ENCODE measurements at regions not wholly inside any gene's neighbourhood (a gene's known extent, or its start where the extent isn't known, plus 50 kb on each side); places are given as distances from the start of the nearest gene placed in this dataset.
"Not testable (repeated sequence)": the region's sequence is repeated elsewhere in the genome, so short reads cannot be mapped to it uniquely, and the experiment has no call there.

DNA sequence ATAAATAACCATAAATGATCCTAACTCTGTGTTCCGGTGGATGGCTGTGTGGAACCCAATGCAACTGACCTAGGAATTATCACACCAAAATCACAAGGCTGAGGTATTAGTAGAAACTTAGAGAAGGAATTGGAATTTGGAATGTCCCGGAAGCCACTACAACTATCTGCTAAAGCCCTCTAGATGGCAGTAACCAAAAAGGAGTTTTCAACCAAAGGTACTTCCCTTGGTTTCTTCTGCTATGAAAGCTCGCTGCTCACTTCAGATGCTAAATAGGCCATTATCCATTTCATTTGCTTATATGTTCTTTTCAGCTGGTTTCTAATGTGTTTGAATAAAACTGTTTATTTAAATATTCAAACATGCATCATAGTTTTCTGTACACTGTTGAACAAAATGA, 1589.1 kb upstream of the SPRY2 start:
- Mint-ChIP-seq H3K36me3 (no peaks in the 10 kb centered on the region), H3K27ac (no peak overlapping the region), H3K9me3 (peaks cover 7% of the 10 kb centered on the region), H3K4me3 (no peak overlapping the region), H3K27me3 (no peaks in the 10 kb centered on the region), H3K4me1 (no peaks in the 10 kb centered on the region)
- DNase-seq (ENCODE audit: low spot score in 2 of 2) (no peak), ATAC-seq (ENCODE audit: low read depth) (no peak)

DNA sequence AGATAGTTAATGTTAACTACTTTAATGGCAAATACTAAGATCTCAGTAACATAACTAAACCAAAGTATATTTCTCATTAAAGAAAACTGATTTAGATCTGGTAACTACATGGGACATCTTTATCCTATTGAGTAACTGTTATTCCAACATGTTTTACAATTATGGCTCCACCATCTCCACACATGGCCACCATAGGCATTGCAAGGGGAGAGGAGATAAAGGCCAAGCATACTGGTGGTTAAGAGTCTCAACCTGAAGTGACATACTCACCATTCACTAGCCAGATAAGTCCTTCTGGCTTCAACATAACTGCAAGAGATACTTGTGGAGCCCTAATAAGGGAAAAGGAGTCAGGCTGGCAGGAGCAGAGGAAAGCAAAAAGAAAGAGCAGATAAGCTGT, 1586.4 kb upstream of the SPRY2 start:
- DNase-seq (ENCODE audit: low spot score in 2 of 2), result no peak
- Mint-ChIP-seq H3K27me3 (no peaks in the 10 kb centered on the region), H3K4me3 (no peak overlapping the region), H3K27ac (no peak overlapping the region), H3K9me3 (peaks cover under 1% of the 10 kb centered on the region), H3K4me1 (no peaks in the 10 kb centered on the region), H3K36me3 (no peaks in the 10 kb centered on the region)
- ATAC-seq (ENCODE audit: low read depth), result no peak

DNA sequence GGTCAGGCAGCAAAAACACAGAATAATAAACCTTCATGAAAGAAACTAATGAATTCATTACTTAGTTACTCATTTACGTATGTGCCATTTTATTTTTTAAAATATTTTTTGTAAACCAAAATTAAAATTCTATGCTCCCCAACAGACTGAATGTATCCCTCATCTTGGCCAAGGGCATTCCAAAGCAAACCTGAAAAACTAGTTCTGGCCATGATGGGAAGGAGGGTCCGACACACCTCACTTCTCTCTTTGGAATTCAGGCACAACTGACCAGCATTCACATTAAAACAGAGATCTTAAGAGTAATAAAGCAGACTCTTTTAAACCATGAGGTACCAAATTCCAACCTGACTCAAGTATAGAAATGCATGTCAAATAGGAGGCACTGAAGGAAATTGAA, 1576.9 kb upstream of the SPRY2 start:
- Mint-ChIP-seq H3K4me1 (no peaks in the 10 kb centered on the region), H3K27ac (no peak overlapping the region), H3K4me3 (no peak overlapping the region), H3K36me3 (no peaks in the 10 kb centered on the region), H3K27me3 (no peaks in the 10 kb centered on the region), H3K9me3 (no peaks in the 10 kb centered on the region)
- no peak for ATAC-seq (ENCODE audit: low read depth)
- DNase-seq (ENCODE audit: low spot score in 2 of 2), result no peak

DNA sequence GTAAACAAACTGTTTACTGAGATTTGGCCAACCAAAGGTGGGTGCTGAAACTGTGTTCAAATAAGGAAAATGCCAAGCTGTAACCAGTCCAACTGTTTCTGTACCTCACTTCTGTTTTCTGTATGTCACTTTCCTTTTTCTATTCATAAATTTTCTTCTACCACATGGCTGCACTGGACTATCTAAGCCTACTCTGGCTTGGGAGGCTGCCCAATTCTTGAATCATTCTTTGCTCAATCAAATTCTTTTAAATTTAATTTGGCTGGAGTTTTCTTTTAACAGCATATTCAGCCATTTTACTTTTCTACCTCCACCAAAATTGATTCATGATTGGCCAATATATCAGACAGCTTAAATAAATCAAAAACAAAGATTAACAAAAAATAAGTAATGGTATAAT, 1575.5 kb upstream of the SPRY2 start:
- peaks cover 2% of the 10 kb centered on the region for H3K9me3 Mint-ChIP-seq
- no peaks in the 10 kb centered on the region for H3K36me3 Mint-ChIP-seq
- ATAC-seq (ENCODE audit: low read depth), result no peak
- no peak for DNase-seq (ENCODE audit: low spot score in 2 of 2)
- H3K27me3 Mint-ChIP-seq, result no peaks in the 10 kb centered on the region
- no peak overlapping the region for H3K4me3 Mint-ChIP-seq
- no peaks in the 10 kb centered on the region for H3K4me1 Mint-ChIP-seq
- H3K27ac Mint-ChIP-seq, result no peak overlapping the region

DNA sequence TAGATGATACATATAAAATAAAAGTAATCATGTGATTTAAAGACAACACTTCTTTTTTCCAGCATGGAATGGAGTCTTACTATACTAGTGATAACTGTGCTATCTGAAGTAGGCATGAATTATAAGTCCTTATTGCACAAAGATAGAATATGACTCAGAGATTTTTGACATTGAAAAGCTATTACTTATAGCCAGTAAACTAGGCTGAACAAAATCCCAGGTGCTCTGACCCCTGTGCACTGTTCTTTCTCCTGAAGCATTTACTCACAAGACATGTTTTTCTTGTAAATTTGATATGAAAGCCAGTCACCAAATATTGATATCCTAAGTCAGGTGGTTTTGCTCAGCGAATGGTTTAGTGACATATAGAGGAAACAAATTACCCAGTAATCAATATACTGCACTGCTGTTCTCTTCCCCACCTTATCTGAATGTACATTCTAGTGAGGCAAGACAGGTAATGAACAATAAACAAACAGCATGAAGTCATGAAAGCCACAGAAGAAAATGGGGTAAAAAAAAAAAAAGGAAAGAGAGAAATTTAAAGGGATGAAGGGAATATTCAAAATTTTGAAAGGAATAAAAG, 1567.0 kb upstream of the SPRY2 start:
- peaks cover 4% of the 10 kb centered on the region for H3K9me3 Mint-ChIP-seq
- H3K27ac Mint-ChIP-seq, result no peak overlapping the region

DNA sequence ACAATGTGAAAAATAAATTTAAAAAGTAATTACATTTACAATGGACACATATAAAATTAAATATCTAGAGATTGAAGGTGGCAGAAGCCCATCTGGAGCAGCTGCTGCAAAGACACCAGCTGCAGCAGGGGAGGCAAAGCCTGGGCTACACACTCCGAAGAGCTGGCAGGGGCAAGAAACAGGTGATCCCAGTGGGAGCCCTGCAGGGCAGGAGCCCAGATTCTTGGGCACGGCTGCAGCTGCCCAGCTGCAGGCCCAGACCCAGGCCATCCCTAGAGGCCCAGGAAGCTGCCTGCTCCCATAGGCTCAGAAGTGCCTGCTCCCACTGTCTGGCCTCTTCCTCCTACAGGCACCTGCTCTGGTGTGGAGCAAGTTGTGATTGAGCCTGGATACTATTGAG, 1547.9 kb upstream of the SPRY2 start:
- H3K27ac Mint-ChIP-seq, result no peak overlapping the region

More for the DNA sequence above, 1567.0 kb upstream of the SPRY2 start:
- H3K4me1 Mint-ChIP-seq, result no peaks in the 10 kb centered on the region
- H3K27me3 Mint-ChIP-seq, result no peaks in the 10 kb centered on the region
- H3K4me3 Mint-ChIP-seq, result no peak overlapping the region
- no peak for DNase-seq (ENCODE audit: low spot score in 2 of 2)
- ATAC-seq (ENCODE audit: low read depth), result no peak
- no peaks in the 10 kb centered on the region for H3K36me3 Mint-ChIP-seq

DNA sequence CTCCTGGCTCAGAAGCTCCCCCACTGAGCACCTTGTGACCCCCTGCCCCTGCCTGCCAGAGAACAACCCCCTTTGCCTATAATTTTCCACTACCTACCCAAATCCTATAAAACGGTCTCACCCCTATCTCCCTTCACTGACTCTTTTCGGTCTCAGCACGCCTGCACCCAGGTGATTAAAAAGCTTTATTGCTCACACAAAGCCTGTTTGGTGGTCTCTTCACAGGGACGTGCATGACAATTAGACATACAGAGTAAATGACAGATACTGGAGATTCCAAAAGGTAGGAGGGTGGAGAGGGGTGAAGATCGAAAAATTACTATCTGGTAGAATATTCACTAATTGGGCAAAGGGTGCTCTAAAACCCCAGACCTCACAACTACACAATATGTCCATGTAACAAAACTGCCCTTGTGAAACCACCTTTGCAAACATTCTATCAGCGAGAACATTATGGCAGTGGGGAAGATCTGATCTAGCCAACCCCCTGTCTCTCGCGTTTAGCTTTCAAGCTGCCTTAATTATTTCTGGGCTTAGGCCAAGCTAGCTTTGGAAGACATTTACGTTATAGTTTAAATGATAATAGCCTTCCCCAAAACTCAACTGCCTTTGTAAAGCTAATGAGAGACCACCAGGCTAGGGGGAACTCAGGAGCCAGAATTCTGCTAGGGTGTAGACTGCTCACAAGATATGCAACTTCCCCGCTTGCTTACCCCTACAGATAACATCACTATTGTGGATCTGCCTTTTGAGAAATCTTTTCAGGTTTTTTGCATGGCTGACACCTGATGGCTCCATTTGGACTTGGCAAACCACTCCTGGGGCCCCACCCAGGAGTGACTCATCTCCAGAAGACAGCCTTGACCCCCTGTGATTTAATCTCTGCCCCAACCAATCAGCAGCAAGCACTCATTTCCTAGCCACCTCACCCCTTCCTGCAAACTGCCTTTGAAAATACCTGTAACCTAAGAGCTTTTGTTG, 1534.0 kb upstream of the SPRY2 start:
- no peaks in the 10 kb centered on the region for H3K27me3 Mint-ChIP-seq
- DNase-seq (ENCODE audit: low spot score in 2 of 2) (no peak), ATAC-seq (ENCODE audit: low read depth) (no peak)
- H3K27ac Mint-ChIP-seq, result no peak overlapping the region
- no peak overlapping the region for H3K4me3 Mint-ChIP-seq
- peaks cover 9% of the 10 kb centered on the region for H3K9me3 Mint-ChIP-seq
- no peaks in the 10 kb centered on the region for H3K4me1 Mint-ChIP-seq
- H3K36me3 Mint-ChIP-seq, result no peaks in the 10 kb centered on the region

More for the DNA sequence above, 1547.9 kb upstream of the SPRY2 start:
- Mint-ChIP-seq H3K4me3 (no peak overlapping the region), H3K36me3 (no peaks in the 10 kb centered on the region), H3K9me3 (peaks cover 6% of the 10 kb centered on the region), H3K4me1 (no peaks in the 10 kb centered on the region), H3K27me3 (no peaks in the 10 kb centered on the region)
- DNase-seq (ENCODE audit: low spot score in 2 of 2) (no peak), ATAC-seq (ENCODE audit: low read depth) (no peak)

DNA sequence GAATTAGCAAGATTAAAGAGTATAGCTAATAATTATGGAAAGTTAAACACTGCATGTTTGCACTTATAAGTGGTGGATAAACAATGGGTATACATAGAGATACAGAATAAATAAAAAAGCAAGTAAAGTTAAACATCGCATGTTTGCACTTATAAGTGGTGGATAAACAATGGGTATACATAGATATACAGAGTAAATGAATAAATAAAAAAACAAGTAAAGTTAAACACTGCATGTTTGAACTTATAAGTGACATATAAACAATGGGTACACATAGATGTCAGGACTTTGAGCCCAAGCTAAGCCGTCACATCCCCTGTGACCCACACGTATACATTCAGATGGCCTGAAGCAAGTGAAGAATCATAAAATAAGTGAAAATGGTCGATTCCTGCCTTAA, 1533.3 kb upstream of the SPRY2 start:
- no peaks in the 10 kb centered on the region for H3K27me3 Mint-ChIP-seq
- peaks cover 12% of the 10 kb centered on the region for H3K9me3 Mint-ChIP-seq
- H3K4me1 Mint-ChIP-seq, result no peaks in the 10 kb centered on the region
- no peaks in the 10 kb centered on the region for H3K36me3 Mint-ChIP-seq
- ATAC-seq (ENCODE audit: low read depth) (no peak), DNase-seq (ENCODE audit: low spot score in 2 of 2) (no peak)
- H3K27ac Mint-ChIP-seq, result no peak overlapping the region
- no peak overlapping the region for H3K4me3 Mint-ChIP-seq

DNA sequence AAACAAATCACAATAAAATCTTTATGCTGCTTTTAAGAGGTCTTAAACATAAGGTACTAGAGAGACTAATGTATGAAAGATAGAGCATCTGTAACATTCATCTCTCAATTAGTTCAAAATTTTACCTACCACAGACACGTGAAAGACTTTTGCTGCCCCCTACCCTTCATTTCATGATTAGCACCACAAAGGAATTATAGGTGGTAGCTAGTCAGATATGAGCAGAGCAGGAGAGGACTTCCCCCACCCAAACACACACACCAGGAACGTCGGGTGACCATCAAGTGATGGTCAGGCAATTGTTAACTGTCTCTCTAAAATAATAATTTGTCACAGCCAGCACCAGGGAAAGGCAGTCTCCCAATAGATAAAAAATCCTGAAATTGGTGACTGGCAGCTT, 1531.7 kb upstream of the SPRY2 start:
- no peaks in the 10 kb centered on the region for H3K27me3 Mint-ChIP-seq
- no peaks in the 10 kb centered on the region for H3K36me3 Mint-ChIP-seq
- DNase-seq (ENCODE audit: low spot score in 2 of 2) (no peak), ATAC-seq (ENCODE audit: low read depth) (no peak)
- H3K4me1 Mint-ChIP-seq, result no peaks in the 10 kb centered on the region
- no peak overlapping the region for H3K4me3 Mint-ChIP-seq
- H3K27ac Mint-ChIP-seq, result no peak overlapping the region
- H3K9me3 Mint-ChIP-seq, result peaks cover 17% of the 10 kb centered on the region

DNA sequence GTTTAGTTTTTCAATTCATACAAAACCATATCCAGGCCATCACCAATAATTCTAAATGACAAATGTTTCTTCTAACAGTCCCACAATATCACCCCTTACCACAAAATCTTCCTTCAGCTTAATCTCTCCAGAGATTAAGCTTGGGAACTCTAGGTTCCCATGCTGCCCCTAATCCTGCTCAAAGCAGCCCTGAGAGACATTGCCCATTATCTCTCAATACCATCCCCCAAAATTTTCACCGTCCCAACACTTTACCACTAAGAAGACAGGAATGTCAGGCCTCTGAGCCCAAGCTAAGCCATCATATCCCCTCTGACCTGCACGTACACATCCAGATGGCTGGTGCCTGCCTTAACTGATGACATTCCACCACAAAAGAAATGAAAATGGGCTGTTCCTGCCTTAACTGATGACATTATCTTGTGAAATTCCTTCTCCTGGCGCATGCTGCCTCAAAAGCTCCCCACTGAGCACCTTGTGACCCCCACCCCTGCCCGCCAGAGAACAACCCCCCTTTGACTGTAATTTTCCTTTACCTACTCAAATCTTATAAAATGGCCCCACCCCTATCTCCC, 1530.9 kb upstream of the SPRY2 start:
- H3K36me3 Mint-ChIP-seq; H3K4me3 Mint-ChIP-seq; ATAC-seq (ENCODE audit: low read depth); H3K27me3 Mint-ChIP-seq; DNase-seq (ENCODE audit: low spot score in 2 of 2); H3K27ac Mint-ChIP-seq; H3K4me1 Mint-ChIP-seq: not testable (repeated sequence)
- peaks cover 22% of the 10 kb centered on the region for H3K9me3 Mint-ChIP-seq

DNA sequence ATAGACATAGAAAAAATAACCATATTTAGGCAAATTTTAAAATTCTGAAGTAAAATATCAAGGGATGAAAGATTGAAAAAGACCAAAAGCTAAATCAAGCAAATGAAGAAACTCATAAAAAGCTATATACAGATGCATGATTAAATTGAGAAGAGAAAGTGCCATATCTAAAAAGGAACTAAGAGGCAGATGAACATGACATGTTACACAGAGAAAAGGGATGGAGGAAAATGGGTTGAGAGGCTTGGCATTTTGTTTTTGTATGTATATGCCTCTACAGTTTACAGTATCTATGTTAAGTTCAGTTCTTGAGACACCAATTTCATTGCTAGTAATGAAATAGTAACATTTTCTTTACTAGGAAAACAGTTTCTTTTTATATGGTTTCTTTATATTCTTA, 1507.4 kb upstream of the SPRY2 start:
- Mint-ChIP-seq H3K27ac (no peak overlapping the region), H3K27me3 (no peaks in the 10 kb centered on the region), H3K4me1 (no peaks in the 10 kb centered on the region), H3K36me3 (no peaks in the 10 kb centered on the region), H3K4me3 (no peak overlapping the region), H3K9me3 (no peaks in the 10 kb centered on the region)
- ATAC-seq (ENCODE audit: low read depth) (no peak), DNase-seq (ENCODE audit: low spot score in 2 of 2) (no peak)

DNA sequence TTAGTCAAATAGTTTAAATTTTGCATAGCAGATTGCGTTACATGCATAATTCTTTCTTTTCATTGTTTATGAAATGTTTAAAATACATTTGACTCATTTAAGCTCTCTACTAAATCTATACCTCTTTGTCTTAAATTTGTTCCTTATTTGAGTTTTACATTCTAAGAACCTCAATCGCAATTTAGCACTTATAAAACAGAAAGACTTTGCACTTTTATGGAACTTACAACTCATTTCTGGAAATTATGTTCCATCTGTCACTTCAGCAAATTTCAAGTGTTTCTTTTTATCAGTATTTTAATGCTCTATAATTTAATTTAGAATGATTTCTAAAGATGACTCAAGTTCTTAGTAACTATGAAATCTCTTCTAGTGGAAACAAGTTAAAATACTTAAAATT, 1505.8 kb upstream of the SPRY2 start:
- Mint-ChIP-seq H3K4me1 (no peaks in the 10 kb centered on the region), H3K9me3 (no peaks in the 10 kb centered on the region), H3K4me3 (no peak overlapping the region)

DNA sequence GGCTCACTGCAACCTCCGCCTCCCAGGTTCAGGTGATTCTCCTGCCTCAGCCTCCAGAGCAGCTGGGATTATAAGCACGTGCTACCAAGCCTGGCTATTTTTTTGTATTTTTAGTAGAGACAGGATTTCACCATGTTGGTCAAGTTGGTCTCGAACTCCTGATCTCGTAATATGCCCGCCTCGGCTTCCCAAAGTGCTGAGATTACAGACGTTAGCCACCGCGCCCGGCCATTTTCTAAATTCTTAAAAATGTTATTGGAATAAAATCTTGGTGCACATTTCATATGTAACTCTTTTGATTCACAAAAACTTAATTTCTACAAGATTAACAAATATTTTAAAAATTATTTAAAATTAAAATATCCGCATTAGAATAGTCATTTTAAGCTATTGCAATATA, 1480.3 kb upstream of the SPRY2 start:
- no peaks in the 10 kb centered on the region for H3K36me3 Mint-ChIP-seq
- peaks cover 3% of the 10 kb centered on the region for H3K9me3 Mint-ChIP-seq
- DNase-seq (ENCODE audit: low spot score in 2 of 2), result no peak
- no peak overlapping the region for H3K27ac Mint-ChIP-seq
- H3K4me1 Mint-ChIP-seq, result no peaks in the 10 kb centered on the region
- ATAC-seq (ENCODE audit: low read depth), result no peak
- H3K4me3 Mint-ChIP-seq, result no peak overlapping the region
- no peaks in the 10 kb centered on the region for H3K27me3 Mint-ChIP-seq

More for the DNA sequence above, 1505.8 kb upstream of the SPRY2 start:
- ATAC-seq (ENCODE audit: low read depth), result no peak
- Mint-ChIP-seq H3K27ac (no peak overlapping the region), H3K27me3 (no peaks in the 10 kb centered on the region), H3K36me3 (no peaks in the 10 kb centered on the region)
- no peak for DNase-seq (ENCODE audit: low spot score in 2 of 2)

DNA sequence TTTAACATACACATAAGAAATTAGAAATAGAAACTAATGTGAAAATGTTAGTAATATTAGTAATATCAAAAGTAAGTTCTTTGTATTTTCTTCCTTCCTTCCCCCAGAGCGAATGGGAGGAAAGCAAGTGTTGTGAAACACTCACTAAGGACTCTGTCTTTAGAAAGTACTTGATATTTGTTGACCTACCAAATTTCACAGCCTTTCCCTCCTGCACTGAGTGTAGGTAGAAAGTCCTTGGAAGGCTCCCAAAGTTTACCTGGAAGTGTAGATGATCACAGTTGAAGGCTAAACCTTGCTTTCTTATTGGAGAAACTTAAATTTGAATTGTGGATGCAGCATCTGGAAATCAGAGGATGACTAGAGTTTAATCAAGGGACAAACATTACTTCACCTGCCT, 1459.5 kb upstream of the SPRY2 start:
- no peaks in the 10 kb centered on the region for H3K27me3 Mint-ChIP-seq
- ATAC-seq (ENCODE audit: low read depth) (no peak), DNase-seq (ENCODE audit: low spot score in 2 of 2) (no peak)
- H3K36me3 Mint-ChIP-seq, result no peaks in the 10 kb centered on the region
- no peaks in the 10 kb centered on the region for H3K4me1 Mint-ChIP-seq
- H3K4me3 Mint-ChIP-seq, result no peak overlapping the region
- no peak overlapping the region for H3K27ac Mint-ChIP-seq
- peaks cover 3% of the 10 kb centered on the region for H3K9me3 Mint-ChIP-seq

All from memory B cell (primary cell).